ENCODE measurements at regions not wholly inside any gene's neighbourhood (a gene's known extent, or its start where the extent isn't known, plus 50 kb on each side); places are given as distances from the start of the nearest gene placed in this dataset.

DNA sequence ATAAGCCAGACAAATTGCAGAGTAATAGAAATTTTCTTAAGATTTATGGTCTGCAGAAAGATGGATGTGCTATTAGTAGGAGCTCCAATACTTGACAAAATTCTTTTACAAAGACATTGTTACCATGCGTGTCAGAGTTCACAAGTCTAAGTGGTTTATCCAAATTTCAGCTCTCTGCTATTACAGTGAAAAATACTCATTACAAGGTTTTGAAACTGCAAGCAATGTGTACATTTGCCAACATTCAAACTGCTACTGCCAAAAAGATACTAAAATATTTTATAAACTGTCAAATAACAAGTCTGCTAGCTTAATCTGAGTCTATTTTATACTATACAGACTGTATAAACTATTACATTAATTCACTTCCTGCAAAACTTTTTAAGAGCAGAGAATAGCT is 1341.5 kb upstream of the ACVR2A start:
- Histone ChIP-seq H3K4me1 (ENCODE audit: control insufficient read depth, insufficient read depth, low read length) (no peaks in the 10 kb centered on the region), H3K36me3 (ENCODE audit: control insufficient read depth, insufficient read depth, low read length) (no peaks in the 10 kb centered on the region), H3K27me3 (ENCODE audit: control insufficient read depth, insufficient read depth, low read length) (no peaks in the 10 kb centered on the region), H3K9me3 (ENCODE audit: control insufficient read depth, insufficient read depth, low read depth, low read length) (no peaks in the 10 kb centered on the region), H3K4me3 (ENCODE audit: low read depth in 2 of 2, low read length in 2 of 2) (no peak overlapping the region), H3K27ac (ENCODE audit: low read length) (no peak overlapping the region)
- ChIA-PET CTCF (no interaction called here), POLR2A (no interaction called here)
- intact Hi-C loops (cut with micrococcal nuclease; ENCODE audit: unreplicated experiment) (no loop called here), in situ Hi-C loops (cut with HindIII; ENCODE audit: low pct_unique_long_range_greater_than_20kb, low sequenced_read_pairs) (no loop called here)
- ATAC-seq (no peak), DNase-seq (ENCODE audit: low read depth, low spot score) (no peak)
- TF ChIP-seq POLR2AphosphoS5 (IDR thresholded peaks at IDR 0.05; ENCODE audit: low read depth, low read length) (no peak), SIN3A (IDR thresholded peaks at IDR 0.05; ENCODE audit: borderline replicate concordance, insufficient read depth, low read depth, low read length) (no peak), REST (IDR thresholded peaks at IDR 0.05; ENCODE audit: insufficient read depth in 1 of 2, low read depth in 2 of 2, low read length in 1 of 2) (no peak), TCF7L2 (IDR thresholded peaks at IDR 0.05; ENCODE audit: low read depth, low read length) (no peak)
- TF ChIP-seq, protein P1, sequence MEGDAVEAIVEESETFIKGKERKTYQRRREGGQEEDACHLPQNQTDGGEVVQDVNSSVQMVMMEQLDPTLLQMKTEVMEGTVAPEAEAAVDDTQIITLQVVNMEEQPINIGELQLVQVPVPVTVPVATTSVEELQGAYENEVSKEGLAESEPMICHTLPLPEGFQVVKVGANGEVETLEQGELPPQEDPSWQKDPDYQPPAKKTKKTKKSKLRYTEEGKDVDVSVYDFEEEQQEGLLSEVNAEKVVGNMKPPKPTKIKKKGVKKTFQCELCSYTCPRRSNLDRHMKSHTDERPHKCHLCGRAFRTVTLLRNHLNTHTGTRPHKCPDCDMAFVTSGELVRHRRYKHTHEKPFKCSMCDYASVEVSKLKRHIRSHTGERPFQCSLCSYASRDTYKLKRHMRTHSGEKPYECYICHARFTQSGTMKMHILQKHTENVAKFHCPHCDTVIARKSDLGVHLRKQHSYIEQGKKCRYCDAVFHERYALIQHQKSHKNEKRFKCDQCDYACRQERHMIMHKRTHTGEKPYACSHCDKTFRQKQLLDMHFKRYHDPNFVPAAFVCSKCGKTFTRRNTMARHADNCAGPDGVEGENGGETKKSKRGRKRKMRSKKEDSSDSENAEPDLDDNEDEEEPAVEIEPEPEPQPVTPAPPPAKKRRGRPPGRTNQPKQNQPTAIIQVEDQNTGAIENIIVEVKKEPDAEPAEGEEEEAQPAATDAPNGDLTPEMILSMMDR (IDR thresholded peaks at IDR 0.05), result no peak
- BruUV-seq (replicated peaks), result no TSS peak

DNA sequence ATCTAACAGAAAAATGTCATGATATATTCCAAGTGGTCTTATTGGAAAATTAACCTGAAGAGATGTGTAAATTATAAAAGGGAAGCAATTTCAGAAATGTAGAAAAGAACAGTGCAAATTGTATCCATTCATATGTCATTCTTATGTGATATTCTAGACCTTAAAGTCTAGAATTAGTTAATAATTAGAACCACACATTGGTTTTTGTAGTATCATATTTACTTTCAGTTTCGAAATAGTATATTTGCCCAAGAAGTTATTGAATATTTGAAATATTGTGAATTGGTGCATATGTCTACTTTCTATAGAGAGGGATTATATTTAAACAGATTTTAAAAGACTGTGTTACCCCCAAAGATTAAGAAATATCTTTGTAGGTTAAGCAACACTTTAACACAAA is 1348.6 kb upstream of the ACVR2A start:
- DNase-seq (ENCODE audit: low read depth, low spot score) (no peak), ATAC-seq (no peak)
- H3K4me3 ChIP-seq (ENCODE audit: low read depth in 2 of 2, low read length in 2 of 2), result no peak overlapping the region
- no TSS peak for BruUV-seq (replicated peaks)
- no peak overlapping the region for H3K27ac ChIP-seq (ENCODE audit: low read length)
- H3K4me1 ChIP-seq (ENCODE audit: control insufficient read depth, insufficient read depth, low read length), result no peaks in the 10 kb centered on the region
- POLR2A ChIA-PET, result no interaction called here
- in situ Hi-C loops (cut with HindIII; ENCODE audit: low pct_unique_long_range_greater_than_20kb, low sequenced_read_pairs), result no loop called here
- intact Hi-C loops (cut with micrococcal nuclease; ENCODE audit: unreplicated experiment), result no loop called here
- H3K36me3 ChIP-seq (ENCODE audit: control insufficient read depth, insufficient read depth, low read length), result no peaks in the 10 kb centered on the region; the same call in 1 of the 2 replicates
- CTCF ChIA-PET, result no interaction called here
- H3K27me3 ChIP-seq (ENCODE audit: control insufficient read depth, insufficient read depth, low read length), result no peaks in the 10 kb centered on the region
- TF ChIP-seq POLR2AphosphoS5 (IDR thresholded peaks at IDR 0.05; ENCODE audit: low read depth, low read length) (no peak), SIN3A (IDR thresholded peaks at IDR 0.05; ENCODE audit: borderline replicate concordance, insufficient read depth, low read depth, low read length) (no peak), REST (IDR thresholded peaks at IDR 0.05; ENCODE audit: insufficient read depth in 1 of 2, low read depth in 2 of 2, low read length in 1 of 2) (no peak), TCF7L2 (IDR thresholded peaks at IDR 0.05; ENCODE audit: low read depth, low read length) (no peak)
- TF ChIP-seq, protein P1 (IDR thresholded peaks at IDR 0.05), result no peak
- H3K9me3 ChIP-seq (ENCODE audit: control insufficient read depth, insufficient read depth, low read depth, low read length), result no peaks in the 10 kb centered on the region
